Keratinocyte (primary cell): ENCODE measurements at regions not wholly inside any gene's neighbourhood (a gene's known extent, or its start where the extent isn't known, plus 50 kb on each side); places are given as distances from the start of the nearest gene placed in this dataset.
A peak's percentile ranks its signal among the peaks of the same experiment; 100 is the strongest.

Experiments
- DNase-seq: peaks from one replicate; pipeline ENCODE4 v3.0.0-alpha.2; 2011; ENCODE audit warnings: low read depth, missing footprints, low spot score
- FAIRE-seq: peaks from 2 replicates; lab custom pipeline; 2011; peaks lifted over from hg19 to GRCh38; lab: Jason Lieb, UNC
- H2AFZ ChIP-seq: 2 replicates; pipeline ENCODE4 v1.6.0; 2012; ENCODE audit warnings: low read length, control low read depth, inconsistent platforms; ENCODE audit not compliant: control insufficient read depth
- H3K27ac ChIP-seq: 2 replicates; pipeline ENCODE4 v1.5.1; 2011; ENCODE audit warnings: low read length; ENCODE audit not compliant: control insufficient read depth, insufficient read depth
- H3K27me3 ChIP-seq: 3 replicates; pipeline ENCODE4 v1.6.0; 2011; ENCODE audit warnings: low read length; ENCODE audit not compliant: control insufficient read depth, insufficient read depth; ENCODE audit errors: extremely low read depth
- H3K36me3 ChIP-seq, 2 experiments: 2 replicates in 1 of 2; 3 replicates in 1 of 2; pipeline ENCODE4 v1.5.1; 2011; ENCODE audit warnings: low read length in 2 of 2, mild to moderate bottlenecking in 1 of 2; ENCODE audit not compliant: control insufficient read depth in 2 of 2, insufficient read depth in 2 of 2; ENCODE audit errors: extremely low read depth in 1 of 2
- H3K4me1 ChIP-seq: 3 replicates; pipeline ENCODE4 v1.5.1; 2011; ENCODE audit warnings: low read length; ENCODE audit not compliant: control insufficient read depth, insufficient read depth; ENCODE audit errors: extremely low read depth
- H3K4me2 ChIP-seq: 3 replicates; pipeline ENCODE4 v1.6.0; 2011; ENCODE audit warnings: low read depth, low read length; ENCODE audit not compliant: control insufficient read depth, insufficient read depth; ENCODE audit errors: extremely low read depth
- H3K4me3 ChIP-seq, 3 experiments: fragments of 200-600 bp in 1 of 3; sonication (generic) in 1 of 3; 2 replicates in 2 of 3; 3 replicates in 1 of 3; pipeline ENCODE4 v1.5.1; 2011 to 2016; ENCODE audit warnings: low read length in 3 of 3, mild to moderate bottlenecking in 3 of 3, control low read depth in 2 of 3, inconsistent platforms in 1 of 3, low read depth in 1 of 3, mixed read lengths in 1 of 3, mixed run types in 1 of 3, moderate library complexity in 1 of 3; ENCODE audit not compliant: control insufficient read depth in 2 of 3, insufficient read depth in 2 of 3; ENCODE audit errors: extremely low read depth in 1 of 3
- H3K79me2 ChIP-seq: 2 replicates; pipeline ENCODE4 v1.6.0; 2012; ENCODE audit warnings: low read length; ENCODE audit not compliant: control insufficient read depth, insufficient read depth
- H3K9ac ChIP-seq: 3 replicates; pipeline ENCODE4 v1.6.0; 2011; ENCODE audit warnings: low read length; ENCODE audit not compliant: control insufficient read depth, insufficient read depth; ENCODE audit errors: extremely low read depth
- H3K9me1 ChIP-seq: 3 replicates; pipeline ENCODE4 v1.6.0; 2011; ENCODE audit warnings: low read length; ENCODE audit not compliant: control insufficient read depth, insufficient read depth; ENCODE audit errors: extremely low read depth
- H3K9me3 ChIP-seq: 2 replicates; pipeline ENCODE4 v1.5.1; 2012; ENCODE audit warnings: low read depth, low read length; ENCODE audit not compliant: control insufficient read depth
- H4K20me1 ChIP-seq: 3 replicates; pipeline ENCODE4 v1.6.0; 2011; ENCODE audit warnings: low read length; ENCODE audit not compliant: control insufficient read depth, insufficient read depth; ENCODE audit errors: extremely low read depth
- EZH2 ChIP-seq: IDR thresholded peaks from one replicate; pipeline ENCODE4 v1.6.1; 2012; ENCODE audit warnings: inconsistent platforms, mild to moderate bottlenecking, low read length, moderate library complexity
- dilution Hi-C: fragments of 300-500 bp; cut with MboI; formaldehyde crosslinking; loops from one replicate; pipeline ENCODE4 v1.7.0; 2020; ENCODE audit warnings: low sequenced_read_pairs; ENCODE audit not compliant: extremely low pct_ligation_motif_present
- TF ChIP-seq, protein P1 (sequence below), 3 experiments: IDR thresholded peaks in 1 of 3; conservative IDR thresholded peaks in 1 of 3; optimal IDR thresholded peaks in 1 of 3; 2 replicates in 2 of 3; 3 replicates in 1 of 3; pipeline versions ENCODE3 to v1.5.1; 2011; ENCODE audit warnings: low read length in 3 of 3, mild to moderate bottlenecking in 3 of 3, moderate library complexity in 2 of 3, control low read depth in 1 of 3, inconsistent platforms in 1 of 3; ENCODE audit not compliant: insufficient read depth in 2 of 3; ENCODE audit errors: extremely low read depth in 1 of 3

GRCh38 chr4:177079327-177079726 is 230.3 kb upstream of the NEIL3 start:
- H3K36me3 ChIP-seq: no peaks in the 10 kb centered on the region
- H3K4me2 ChIP-seq: no peak overlapping the region
- H3K27me3 ChIP-seq: no peaks in the 10 kb centered on the region
- no peak overlapping the region for H2AFZ ChIP-seq
- H3K4me1 ChIP-seq: no peaks in the 10 kb centered on the region
- no peaks in the 10 kb centered on the region for H3K9me3 ChIP-seq
- no peak overlapping the region for H3K9ac ChIP-seq
- DNase-seq (no peak), FAIRE-seq (no peak)
- H3K9me1 ChIP-seq: no peaks in the 10 kb centered on the region
- dilution Hi-C loops: no loop called here
- H3K4me3 ChIP-seq: no peak overlapping the region
- no peaks in the 10 kb centered on the region for H4K20me1 ChIP-seq
- H3K27ac ChIP-seq: no peak overlapping the region
- no peaks in the 10 kb centered on the region for H3K79me2 ChIP-seq
- TF ChIP-seq EZH2: no peak
- TF ChIP-seq, protein P1, sequence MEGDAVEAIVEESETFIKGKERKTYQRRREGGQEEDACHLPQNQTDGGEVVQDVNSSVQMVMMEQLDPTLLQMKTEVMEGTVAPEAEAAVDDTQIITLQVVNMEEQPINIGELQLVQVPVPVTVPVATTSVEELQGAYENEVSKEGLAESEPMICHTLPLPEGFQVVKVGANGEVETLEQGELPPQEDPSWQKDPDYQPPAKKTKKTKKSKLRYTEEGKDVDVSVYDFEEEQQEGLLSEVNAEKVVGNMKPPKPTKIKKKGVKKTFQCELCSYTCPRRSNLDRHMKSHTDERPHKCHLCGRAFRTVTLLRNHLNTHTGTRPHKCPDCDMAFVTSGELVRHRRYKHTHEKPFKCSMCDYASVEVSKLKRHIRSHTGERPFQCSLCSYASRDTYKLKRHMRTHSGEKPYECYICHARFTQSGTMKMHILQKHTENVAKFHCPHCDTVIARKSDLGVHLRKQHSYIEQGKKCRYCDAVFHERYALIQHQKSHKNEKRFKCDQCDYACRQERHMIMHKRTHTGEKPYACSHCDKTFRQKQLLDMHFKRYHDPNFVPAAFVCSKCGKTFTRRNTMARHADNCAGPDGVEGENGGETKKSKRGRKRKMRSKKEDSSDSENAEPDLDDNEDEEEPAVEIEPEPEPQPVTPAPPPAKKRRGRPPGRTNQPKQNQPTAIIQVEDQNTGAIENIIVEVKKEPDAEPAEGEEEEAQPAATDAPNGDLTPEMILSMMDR (optimal IDR thresholded peaks at IDR 0.05 in 1 of 3, IDR thresholded peaks at IDR 0.05 in 1 of 3, conservative IDR thresholded peaks at IDR 0.05 in 1 of 3; ENCODE audit: extremely low read depth in 1 of 3, insufficient read depth in 2 of 3, low read length in 3 of 3): peak in 1 of 3 experiments; percentile 6

DNA sequence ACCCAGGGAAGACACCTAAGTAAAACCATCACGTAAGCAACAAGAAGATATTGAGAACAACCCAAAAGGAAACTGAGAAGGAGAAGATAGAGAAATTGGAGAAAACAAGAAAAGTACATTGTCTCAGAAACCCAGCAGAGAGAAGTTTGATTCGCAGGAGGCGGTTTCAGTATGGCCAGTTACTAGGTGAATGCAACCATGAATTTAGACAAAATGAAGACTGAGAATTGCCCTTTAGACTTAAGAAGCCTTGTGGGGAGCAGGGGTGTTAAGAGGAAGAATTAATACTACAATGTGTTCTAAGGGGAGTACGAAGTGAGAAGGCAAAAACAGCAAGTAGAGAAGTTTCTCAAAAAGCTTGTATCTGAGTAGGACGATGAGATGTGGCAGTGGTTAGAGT is 229.3 kb upstream of the NEIL3 start:
- Histone ChIP-seq H3K4me1 (no peaks in the 10 kb centered on the region), H3K9me3 (no peaks in the 10 kb centered on the region), H3K9me1 (no peaks in the 10 kb centered on the region), H3K79me2 (no peaks in the 10 kb centered on the region), H3K27ac (no peak overlapping the region), H3K36me3 (no peaks in the 10 kb centered on the region), H3K9ac (no peak overlapping the region), H2AFZ (peak overlapping the region; percentile 63), H3K27me3 (no peaks in the 10 kb centered on the region), H4K20me1 (no peaks in the 10 kb centered on the region), H3K4me3 (no peak overlapping the region), H3K4me2 (no peak overlapping the region)
- DNase-seq (no peak), FAIRE-seq (no peak)
- dilution Hi-C loops: no loop called here
- TF ChIP-seq, protein P1 (optimal IDR thresholded peaks at IDR 0.05 in 1 of 3, IDR thresholded peaks at IDR 0.05 in 1 of 3, conservative IDR thresholded peaks at IDR 0.05 in 1 of 3; ENCODE audit: extremely low read depth in 1 of 3, insufficient read depth in 2 of 3, low read length in 3 of 3): no peak
- TF ChIP-seq EZH2: no peak
